ENCODE measurements at regions not wholly inside any gene's neighbourhood (a gene's known extent, or its start where the extent isn't known, plus 50 kb on each side); places are given as distances from the start of the nearest gene placed in this dataset.

DNA sequence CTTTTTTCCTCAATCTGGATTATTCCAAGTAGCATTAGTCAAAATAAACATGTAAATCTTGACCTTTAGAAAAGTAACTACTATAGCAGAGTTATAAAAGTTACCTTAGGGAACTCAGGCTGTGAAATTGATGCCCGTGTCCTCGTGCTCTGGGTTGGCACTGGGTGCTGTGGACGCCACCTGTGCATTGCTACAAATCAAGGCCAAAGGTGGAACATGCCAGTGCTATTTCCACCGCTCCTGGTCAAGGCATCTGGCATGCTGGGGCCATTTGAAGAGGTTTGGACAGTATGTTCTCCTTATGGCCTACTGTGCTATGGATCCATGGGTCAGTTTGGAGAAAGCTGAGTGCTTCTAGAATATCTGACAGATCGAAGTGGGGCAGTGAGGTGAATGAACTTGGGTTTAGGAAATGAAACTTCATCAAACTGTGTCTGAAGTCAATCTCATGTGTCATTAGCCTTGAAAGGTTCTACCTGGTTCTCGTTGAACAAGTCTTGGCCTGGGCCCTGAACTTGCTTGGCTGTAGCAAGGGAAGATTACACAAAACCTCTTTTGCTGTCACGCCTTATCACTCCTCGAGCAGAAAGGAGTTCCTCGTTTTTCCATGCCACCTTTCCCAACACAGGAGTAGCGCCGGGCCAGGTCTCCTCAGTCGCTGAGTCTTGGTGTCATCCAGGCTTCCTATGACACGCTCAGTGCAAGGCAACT is 397.6 kb upstream of the RGMA start:
- no peak for DNase-seq (ENCODE audit: low read depth in 2 of 2)

DNA sequence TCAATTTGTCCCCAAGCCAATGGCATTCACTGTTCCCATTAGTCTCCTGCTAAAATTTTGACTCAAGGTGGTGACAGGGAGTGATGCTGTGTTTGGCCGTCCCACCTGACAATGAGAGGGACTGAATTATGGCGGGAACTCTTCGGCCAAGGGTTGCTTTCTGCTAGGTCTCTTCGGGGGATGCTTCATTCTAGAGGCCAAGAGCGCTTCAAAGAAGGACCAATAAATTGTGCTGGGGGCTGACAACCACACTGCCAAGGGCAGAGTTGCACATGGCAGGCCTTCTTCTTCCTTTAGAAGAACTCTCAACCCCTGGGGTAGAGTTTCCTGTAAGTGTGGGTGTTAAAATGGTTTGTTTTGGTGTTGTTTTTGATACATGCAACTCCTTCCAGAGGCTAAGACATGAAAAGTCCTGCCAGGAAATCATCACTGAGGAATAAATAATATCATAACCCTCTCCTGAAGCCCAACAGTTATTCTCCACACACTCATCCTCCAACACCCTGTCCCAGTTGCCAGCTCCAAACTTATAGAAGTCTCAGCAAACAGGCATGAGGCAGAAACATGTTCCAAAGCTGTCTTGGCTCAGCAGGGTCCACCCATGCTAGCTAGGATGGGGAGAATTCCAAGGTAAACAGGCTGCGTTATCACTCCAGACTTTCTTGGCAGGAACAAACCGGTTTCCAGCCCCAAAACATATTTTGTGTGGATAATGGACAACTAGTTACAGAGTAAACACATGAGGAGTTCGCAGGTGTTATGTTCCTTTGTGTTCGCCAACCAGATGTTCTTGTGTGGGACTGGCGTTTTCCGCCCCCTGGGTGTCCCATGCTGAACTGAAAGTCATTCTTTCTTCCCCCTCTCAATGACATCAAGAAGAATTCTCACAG is 396.7 kb upstream of the RGMA start:
- DNase-seq (ENCODE audit: low read depth in 2 of 2) = no peak

DNA sequence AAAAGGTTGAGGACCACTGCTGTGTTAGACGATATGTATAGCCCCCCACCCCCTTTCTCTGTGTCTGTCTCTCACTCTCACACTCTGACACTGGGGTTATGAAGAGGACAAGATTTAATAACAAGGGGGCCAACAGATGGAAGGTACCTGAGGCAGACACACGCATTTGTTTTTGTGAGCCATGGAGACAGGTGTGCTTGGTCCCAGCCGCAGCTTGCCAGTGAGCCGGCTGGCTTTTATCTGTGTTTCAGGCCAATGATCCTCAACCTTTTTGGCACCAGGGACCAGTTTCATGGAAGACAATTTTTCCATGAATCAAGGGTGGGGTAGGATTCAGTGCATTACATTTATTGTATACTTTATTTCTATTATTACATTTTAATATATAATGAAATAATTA is 394.9 kb upstream of the RGMA start:
- DNase-seq (ENCODE audit: low read depth in 2 of 2) = no peak

DNA sequence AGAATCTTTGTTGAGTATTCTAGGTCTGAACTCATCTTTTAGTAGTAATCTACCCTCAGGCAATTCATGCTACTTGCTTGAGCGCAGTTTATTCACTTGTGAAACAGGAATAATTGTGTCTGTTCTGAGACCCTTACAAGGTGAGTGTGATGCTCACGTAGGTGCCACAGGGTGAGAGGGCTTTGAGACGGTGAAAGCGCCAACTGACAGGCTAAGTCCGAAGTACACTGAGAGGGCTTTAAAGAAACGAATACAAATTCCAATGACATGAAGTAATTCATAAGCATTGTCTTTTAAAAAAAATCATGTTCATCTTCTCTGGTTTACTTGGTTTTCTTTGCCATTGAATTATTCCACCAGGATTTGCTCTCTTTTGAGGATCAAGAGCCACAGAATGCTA is 393.7 kb upstream of the RGMA start:
- no peak for DNase-seq (ENCODE audit: low read depth in 2 of 2)

DNA sequence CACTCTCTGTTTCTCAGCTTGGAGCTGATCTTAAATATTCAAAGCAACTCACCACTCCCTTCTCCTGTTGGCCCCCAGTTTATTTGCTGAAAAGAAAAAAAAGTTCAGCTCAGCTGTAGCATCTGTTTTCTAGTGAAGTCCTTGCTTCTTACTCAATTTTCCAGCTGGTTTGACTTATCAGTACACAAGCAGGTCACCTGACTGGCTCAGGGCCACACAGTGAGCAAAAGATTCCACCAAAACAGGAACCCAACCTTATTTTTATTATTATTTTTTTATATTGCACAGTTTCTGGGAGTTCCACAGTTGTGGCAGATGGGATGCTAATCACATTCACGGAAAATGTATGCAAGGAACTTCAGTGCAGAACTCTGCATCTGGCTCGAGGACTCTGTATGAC is 390.7 kb upstream of the RGMA start:
- no peak for DNase-seq (ENCODE audit: low read depth in 2 of 2)

DNA sequence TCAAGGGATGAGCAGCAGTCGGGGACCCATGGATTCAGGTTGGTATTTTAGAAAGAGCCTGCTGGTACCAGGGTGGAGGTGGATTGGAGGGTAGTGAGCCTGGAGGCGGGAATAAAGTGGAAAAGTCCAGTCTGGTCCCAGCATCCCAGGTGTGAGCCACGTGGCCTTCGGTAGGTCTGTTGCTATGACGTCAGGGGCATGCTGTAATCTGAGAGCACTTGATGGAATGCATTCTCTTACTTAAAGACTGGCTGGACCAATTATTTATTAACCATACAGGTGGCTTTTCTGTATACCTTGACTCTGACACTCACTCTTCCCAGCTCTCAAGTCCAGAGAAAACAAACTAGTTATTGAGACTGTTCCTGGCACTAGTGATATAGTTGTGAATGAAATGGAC is 389.9 kb upstream of the RGMA start:
- no peak for DNase-seq (ENCODE audit: low read depth in 2 of 2)

DNA sequence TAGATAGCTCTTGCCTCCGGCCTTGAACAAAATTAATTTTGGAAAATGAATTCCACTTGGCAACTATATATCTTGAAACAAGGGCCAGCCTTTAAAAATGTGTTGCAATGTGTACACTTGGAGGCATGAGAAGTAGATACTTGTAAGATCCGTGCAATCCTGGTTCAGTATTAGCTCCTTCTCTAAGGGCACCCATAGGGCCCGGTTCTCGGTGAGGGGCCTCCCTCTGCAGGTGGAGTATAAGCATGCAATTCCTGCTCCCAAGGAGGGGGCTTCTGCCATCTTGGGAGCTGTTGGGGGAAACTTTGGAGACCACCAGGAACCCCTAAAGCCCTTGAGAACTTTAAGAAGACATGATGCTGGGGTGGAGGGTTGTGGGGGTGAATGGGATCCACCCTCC is 388.7 kb upstream of the RGMA start:
- DNase-seq (ENCODE audit: low read depth in 2 of 2) = no peak

DNA sequence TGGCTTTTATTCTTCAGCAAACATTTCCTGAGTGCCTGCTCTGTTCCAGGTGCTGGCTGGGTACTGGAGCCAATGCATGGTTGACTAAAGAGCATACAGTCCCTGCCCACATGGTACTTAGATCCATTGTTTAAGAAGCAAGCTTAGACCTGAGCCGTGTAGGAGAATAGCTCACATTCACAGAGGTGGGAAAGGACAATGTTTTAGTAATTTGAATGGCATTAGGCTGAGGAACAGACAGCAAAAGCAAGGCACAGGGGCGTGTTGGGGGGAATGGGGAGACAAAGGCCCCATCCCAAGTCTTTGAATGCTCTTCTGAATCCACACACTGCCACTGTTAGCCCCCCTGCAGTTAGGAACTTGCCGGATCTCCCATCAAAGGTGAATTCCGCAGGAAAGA is 388.2 kb upstream of the RGMA start:
- no peak for DNase-seq (ENCODE audit: low read depth in 2 of 2)

DNA sequence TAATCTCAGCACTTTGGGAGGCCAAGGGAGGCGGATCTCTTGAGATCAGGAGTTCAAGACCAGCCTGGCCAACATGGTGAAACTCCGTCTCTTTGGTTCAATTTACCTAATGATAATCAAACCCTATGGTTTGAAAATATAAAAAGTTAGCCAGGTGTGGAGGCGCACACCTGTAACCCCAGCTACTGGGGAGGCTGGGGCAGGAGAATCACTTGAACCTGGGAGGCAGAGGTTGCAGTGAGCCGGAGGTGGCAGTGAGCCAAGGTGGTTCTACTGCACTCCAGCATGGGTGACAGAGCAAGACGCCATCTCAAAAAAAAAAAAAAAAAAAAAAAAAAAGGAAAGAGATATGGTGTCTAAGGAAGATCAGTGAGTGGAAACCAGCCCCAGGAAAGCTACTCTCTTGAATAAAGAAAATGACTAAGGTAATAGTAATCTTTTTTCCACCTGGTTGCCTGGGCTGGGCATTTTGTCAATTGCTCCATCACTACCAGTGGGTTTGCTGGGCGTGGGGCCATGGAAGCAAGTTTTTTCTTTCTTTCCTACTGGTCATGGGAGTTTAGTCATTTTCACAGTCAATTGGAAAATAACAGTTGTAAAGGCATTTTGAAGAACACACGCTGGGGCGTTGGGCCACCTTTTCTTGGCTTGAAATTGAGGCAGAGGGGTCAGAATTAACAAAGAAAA is 387.6 kb upstream of the RGMA start:
- DNase-seq (ENCODE audit: low read depth in 2 of 2) = no peak

DNA sequence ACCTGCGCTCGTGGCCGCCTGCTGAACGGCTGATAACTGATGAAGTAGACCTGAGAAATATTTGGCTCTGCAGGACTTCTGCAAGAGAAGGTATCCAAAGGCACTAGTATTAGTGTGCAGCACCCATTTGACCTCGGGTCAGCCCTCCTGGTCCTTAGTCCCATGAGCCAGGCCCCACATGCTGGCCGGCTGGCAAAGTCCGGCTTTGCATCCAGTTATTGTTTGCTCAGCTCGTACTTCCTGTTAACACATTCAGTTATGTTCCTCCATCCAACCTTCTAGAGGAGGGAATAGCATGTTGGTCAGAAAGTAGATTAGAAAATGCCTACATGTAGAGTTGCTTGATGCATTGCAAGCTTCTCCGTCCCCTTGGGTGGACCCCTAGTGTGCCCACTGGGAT is 385.7 kb upstream of the RGMA start:
- DNase-seq (ENCODE audit: low read depth in 2 of 2) = no peak

DNA sequence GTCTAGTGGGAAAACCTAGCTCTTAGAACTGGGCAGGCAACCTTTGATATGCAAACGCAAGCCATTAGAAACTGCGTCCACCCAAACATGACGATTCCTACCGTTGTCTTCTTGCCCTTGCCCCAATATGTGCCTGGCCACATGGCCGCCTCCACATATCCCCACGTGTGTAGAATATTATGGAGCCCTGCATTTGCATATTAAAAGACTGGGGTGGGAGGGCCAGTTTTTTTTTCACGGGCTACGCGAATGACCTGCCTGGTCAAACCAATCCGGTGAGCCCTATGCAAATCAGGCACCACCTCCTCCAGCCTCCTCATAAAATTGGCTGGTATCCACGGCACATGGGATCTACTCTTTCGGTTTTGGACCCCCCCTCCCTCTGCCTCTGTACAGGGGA is 381.0 kb upstream of the RGMA start:
- DNase-seq (ENCODE audit: low read depth in 2 of 2) = no peak

DNA sequence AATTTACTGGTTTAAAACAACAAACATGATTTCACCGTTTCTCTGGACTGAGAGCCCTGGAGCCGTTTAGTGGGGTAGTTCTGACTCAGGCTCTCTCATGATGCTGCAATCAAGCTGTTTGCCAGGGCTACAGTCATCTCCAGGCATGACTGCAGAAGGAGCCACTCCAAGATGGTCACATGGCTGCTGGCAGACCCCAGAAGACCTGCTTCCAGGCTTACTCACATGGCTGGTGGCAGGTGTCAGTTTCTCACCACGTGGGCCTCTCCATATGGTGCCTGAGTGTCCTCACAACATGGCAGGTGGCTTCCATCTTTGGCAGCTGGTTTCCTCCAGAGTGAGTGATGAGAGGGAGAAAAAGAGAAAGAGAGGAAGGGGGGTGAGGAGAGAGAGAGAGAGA is 378.3 kb upstream of the RGMA start:
- DNase-seq (ENCODE audit: low read depth in 2 of 2) = no peak

DNA sequence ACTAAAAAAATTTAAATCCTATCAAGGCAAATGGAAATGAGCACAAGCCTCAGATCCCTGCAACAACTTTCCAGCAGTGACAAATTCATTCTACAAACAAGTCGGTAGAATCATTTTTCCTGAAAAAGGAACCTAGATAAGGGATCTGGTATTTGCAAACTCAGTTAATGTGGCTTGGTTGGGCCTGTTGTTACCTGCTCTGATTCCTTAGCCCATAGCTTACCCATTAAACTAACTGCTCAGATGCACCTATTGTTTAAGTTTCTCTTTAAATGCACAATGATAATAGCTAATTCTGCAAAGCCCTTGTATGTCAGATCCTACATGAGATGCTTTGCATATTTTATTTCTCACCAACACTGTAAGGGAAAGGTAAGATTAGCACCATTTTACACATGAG is 377.4 kb upstream of the RGMA start:
- no peak for DNase-seq (ENCODE audit: low read depth in 2 of 2)

DNA sequence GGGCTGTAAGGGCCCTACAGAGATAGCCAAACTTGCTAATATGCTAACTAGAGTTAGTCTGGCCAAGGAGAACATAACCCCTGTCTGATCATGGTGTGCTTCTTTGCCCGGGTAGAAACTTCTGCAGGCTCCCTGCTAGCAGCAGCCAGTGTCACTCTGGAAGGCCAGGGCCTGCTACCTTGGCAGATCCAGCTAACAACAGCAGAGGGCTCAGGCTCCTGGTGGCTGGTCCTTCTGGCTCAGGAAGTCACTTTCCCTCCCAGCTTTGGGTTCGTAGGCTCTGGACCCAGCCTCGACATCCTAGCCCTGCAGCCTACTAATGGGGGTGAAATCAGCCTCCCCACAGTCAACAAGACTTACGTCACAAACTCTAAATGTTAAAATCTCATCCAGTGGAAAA is 373.7 kb upstream of the RGMA start:
- no peak for DNase-seq (ENCODE audit: low read depth in 2 of 2)

DNA sequence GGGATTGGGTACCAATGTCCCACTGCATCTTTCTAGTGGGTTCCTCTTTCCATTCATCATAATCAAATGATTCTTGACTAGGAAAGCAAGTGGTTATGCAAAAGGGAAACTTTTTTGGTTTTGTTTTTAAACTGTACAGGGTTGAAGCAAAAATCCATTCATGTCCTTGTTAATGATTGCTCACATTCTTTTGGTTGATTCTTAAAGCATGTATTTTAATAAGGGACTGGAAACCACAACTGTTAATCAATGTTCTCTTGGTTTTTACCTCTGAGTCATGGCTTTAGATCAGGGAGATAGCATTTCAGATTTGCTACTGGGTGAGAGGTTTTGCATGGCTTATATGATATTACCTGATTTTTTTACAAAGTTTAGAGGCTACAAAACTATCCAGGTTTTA is 371.7 kb upstream of the RGMA start:
- DNase-seq (ENCODE audit: low read depth in 2 of 2) = no peak

DNA sequence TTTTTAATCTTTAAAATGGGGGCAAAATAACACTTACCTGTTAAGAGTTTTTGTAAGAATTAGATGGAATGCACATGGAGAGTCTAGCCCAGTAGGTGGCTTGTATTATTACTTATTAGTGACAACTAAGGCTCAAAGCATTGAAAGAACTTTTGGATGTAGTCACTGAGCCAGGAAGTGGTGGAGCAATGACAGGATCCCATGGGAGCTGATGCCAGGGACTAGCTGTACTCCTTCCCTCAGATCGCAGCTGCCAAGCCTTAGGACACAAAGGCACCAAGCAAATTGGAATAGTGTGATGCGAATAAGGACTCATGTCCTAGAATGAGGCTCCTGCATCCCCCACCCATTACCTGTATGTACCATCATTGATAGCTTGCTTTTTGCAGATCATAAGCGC is 370.4 kb upstream of the RGMA start:
- no peak for DNase-seq (ENCODE audit: low read depth in 2 of 2)

DNA sequence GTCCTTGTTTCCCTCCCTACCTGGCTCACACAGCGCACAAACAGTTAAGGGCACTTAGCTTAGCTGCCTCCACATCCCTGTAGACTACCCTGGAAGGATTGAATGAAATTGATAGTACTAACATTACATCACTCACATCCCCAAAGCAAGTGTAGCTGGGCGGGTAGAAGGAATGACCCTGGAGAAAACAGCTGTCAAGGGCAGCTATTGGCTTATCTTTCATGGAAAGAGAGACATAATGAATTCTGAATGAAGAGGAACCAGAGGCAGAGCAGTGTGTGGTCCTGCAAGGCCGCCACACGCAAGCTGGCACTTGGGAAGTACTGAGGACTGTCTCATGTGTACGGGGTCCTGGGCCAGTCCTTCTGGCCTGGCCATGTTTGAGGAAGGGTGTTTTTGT is 369.6 kb upstream of the RGMA start:
- no peak for DNase-seq (ENCODE audit: low read depth in 2 of 2)

DNA sequence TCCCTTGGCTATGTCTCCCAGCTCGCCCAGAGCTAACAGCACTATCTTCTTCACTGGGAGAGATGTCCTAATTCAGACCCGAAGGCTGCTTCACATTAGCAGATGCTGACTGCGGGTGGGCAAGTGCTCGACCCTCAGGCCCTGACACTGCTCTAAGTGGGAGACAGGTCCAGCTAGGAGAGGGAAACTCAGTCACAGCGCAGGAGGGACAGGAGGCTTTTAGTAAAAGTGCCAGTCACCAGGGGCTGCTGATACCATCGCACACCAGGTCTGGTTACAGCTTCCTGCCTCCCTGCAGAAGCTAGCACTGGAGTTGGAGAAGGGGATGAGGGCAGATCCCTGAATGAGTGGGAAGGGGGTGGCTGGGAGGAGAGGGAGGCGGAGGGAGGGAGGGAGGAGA is 365.8 kb upstream of the RGMA start:
- DNase-seq (ENCODE audit: low read depth in 2 of 2) = no peak

DNA sequence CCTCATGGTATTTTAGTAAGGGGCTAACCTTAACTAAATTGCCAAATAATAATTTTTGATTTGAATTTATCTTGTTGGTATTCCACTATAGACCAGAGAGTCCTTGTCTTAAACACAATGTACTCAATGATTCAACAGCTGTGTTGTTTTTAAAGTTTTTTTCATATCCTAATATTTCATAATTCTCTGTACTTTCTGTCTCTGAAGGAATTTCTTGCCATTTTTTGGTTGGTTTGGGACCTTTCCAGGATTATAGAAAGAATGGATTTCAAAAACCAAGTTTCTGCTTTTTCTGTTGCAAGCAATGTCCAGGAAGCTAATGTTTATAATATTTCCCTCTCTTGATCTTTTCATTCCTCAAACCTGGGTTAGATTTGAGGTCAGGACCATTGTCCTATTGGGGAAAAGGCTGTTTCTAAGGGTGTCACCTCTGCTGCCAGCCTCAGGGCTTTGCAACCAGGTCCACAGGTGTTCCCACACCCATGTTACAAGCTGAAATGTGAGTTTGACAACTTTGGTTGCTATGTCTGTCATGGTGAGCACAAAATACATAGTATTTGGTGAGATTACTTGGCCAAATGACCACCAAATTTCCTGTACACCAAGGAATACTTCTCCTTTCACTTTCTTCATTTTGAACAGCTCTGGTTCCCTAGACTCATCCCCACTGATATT is 363.7 kb upstream of the RGMA start:
- no peak for DNase-seq (ENCODE audit: low read depth in 2 of 2)

DNA sequence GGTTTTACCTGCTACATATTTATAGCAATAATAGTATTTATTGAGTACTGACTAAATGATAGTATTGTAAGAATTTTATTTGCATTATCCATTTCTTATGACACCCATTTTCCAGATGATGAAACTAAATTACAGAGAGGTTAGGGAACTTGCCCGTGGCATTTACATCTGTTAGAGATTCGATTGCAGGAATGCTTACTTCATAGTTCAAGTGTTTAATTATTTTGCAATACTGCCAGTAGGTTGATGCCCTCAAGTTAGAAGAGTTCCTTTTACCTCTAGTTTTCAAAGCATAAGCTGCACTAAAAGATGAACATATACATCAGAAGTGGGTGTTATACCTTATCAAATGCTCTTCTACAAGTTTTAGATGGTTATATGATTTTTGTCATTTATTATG is 362.8 kb upstream of the RGMA start:
- no peak for DNase-seq (ENCODE audit: low read depth in 2 of 2)

DNA sequence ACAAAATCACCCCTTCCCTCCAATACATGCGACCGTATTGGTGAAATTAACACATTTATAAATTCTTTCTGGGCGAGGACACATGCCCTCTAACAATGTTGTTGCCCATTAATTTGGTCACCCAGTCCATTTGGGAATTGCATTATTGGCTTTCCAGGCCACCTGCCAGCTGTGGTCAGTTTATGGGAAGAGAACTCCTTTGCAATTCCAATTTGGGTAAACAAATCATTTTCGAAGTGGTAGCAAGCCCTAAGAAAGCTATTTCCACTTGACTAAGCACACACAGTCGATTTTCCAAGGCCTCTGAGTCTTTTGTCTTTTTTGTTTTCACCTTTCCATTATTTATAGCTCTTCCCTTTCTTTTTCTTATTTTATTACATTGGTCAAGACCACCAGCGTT is 362.3 kb upstream of the RGMA start:
- DNase-seq (ENCODE audit: low read depth in 2 of 2) = no peak

DNA sequence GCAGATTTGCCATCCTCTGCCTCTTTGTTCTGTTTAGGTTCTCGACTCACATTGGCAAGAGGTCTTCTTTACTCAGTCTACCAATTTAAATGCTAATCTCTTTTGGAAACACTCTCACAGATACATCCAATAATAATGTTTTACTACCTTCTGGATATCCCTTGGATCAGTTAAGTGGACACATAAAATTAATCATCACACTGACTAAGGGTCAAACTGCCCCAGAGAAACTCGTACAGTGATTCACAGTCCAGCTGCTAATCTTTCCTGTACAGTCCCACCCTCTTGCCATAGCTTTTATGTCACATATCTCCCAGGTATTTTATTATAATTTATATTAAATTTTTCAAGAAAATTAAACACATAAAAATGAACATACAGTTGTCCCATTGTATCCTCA is 360.8 kb upstream of the RGMA start:
- DNase-seq (ENCODE audit: low read depth in 2 of 2) = no peak

All from stimulated activated CD4-positive, alpha-beta T cell treated with anti-CD3 and anti-CD28 coated beads, Interleukin-15, amount 100 ng/mL, for 48 hours (primary cell).